AG04450 (cell line): ENCODE measurements at regions not wholly inside any gene's neighbourhood (a gene's known extent, or its start where the extent isn't known, plus 50 kb on each side); places are given as distances from the start of the nearest gene placed in this dataset.

Experiments used
- CTCF ChIA-PET: fragments of 300-600, 350-600 bp; formaldehyde crosslinking; extraction: SDS; loops from one replicate; lab custom pipeline; 2022; ENCODE audit warnings: antibody characterized with exemption, inconsistent platforms; lab: Charles Lee
- POLR2A ChIA-PET: fragments of 350-600 bp; formaldehyde crosslinking; extraction: SDS; loops from one replicate; lab custom pipeline; 2021; ENCODE audit warnings: antibody characterized with exemption, inconsistent platforms; lab: Yijun Ruan, JAX
- DNase-seq: peaks from one replicate; pipeline ENCODE4 v3.0.0-alpha.2; 2011; ENCODE audit warnings: low read depth, low spot score
- H3K27ac ChIP-seq: one replicate; pipeline ENCODE4 v1.5.1; 2012; ENCODE audit warnings: low read depth, low read length, control low read depth
- H3K27me3 ChIP-seq: one replicate; pipeline ENCODE4 v1.6.0; 2012; ENCODE audit warnings: low read length; ENCODE audit not compliant: control insufficient read depth, insufficient read depth
- H3K4me3 ChIP-seq: 2 replicates; pipeline ENCODE4 v1.5.1; 2011; ENCODE audit warnings: mild to moderate bottlenecking, low read depth, low read length, control low read depth
- H3K9me3 ChIP-seq: 2 replicates; pipeline ENCODE4 v1.5.1; 2012; ENCODE audit warnings: low read length; ENCODE audit not compliant: control insufficient read depth, insufficient read depth
- TF ChIP-seq, protein P1 (sequence below): IDR thresholded peaks from 2 replicates; pipeline ENCODE4 v1.5.1; 2011; ENCODE audit warnings: low read depth, low read length, control low read depth, inconsistent platforms

DNA sequence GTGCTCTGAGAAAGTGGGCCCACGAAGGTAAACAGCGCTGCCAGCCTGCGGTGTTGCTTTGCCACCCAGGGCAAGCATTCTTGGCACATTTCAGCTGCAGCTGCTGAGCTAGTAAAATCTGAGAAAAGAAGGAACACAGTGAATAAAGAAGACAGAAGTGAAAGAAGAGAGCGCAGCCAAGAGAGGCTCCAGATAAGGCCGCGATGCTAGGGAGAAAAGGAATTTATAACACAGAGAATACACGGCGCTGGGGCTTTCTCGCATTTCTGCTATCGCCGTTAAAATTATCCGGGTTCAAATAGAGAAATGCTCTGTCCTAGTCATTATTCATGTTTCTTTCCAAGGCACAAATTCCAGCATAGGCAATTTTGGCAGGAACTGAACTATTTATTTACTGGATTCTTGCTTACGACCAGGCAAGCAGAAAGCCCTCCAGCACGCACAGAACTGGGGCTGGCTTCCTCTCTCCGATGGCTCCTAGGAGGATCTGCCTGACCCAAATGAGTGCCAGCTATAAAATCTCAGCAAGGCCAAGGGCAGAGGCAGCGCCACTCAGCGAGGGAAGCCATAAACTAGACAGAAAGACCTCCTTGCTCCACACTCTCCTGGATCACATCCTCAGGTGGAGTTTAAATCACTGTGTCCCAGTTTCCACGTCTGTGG is 111.2 kb downstream of the ATPSCKMT start:
- Histone ChIP-seq H3K9me3 (peaks cover 2% of the 10 kb centered on the region; the same call in 1 of the 2 replicates), H3K4me3 (no peak overlapping the region), H3K27ac (no peak overlapping the region), H3K27me3 (no peaks in the 10 kb centered on the region)
- TF ChIP-seq, protein P1, sequence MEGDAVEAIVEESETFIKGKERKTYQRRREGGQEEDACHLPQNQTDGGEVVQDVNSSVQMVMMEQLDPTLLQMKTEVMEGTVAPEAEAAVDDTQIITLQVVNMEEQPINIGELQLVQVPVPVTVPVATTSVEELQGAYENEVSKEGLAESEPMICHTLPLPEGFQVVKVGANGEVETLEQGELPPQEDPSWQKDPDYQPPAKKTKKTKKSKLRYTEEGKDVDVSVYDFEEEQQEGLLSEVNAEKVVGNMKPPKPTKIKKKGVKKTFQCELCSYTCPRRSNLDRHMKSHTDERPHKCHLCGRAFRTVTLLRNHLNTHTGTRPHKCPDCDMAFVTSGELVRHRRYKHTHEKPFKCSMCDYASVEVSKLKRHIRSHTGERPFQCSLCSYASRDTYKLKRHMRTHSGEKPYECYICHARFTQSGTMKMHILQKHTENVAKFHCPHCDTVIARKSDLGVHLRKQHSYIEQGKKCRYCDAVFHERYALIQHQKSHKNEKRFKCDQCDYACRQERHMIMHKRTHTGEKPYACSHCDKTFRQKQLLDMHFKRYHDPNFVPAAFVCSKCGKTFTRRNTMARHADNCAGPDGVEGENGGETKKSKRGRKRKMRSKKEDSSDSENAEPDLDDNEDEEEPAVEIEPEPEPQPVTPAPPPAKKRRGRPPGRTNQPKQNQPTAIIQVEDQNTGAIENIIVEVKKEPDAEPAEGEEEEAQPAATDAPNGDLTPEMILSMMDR: no peak
- no peak for DNase-seq
- ChIA-PET POLR2A (no interaction called here), CTCF (no interaction called here)

DNA sequence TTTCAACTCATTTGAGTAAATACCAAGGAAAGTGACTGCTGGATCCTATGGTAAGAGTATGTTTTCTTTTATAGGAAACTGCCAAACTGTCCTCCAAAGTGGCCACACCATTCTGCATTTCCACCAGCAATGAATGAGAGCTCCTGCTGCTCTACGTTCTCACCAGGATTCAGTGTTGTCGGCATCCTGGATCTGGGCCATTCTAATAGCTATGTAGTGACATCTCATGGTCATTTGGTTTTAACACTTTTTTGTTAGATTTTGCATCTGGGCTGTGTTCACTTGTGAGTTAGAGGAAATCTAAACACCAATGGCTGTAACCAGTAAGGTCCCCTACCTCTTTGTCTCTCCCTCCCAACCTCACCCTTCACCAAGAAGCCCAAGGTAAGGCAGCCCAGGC is 115.9 kb downstream of the ATPSCKMT start:
- ChIA-PET POLR2A (no interaction called here), CTCF (interaction anchor here (0.5 kb wide), 1 partner anchor 1149 kb away, joined by 3 read pairs; no protein-coding TSS in a partner anchor)

DNA sequence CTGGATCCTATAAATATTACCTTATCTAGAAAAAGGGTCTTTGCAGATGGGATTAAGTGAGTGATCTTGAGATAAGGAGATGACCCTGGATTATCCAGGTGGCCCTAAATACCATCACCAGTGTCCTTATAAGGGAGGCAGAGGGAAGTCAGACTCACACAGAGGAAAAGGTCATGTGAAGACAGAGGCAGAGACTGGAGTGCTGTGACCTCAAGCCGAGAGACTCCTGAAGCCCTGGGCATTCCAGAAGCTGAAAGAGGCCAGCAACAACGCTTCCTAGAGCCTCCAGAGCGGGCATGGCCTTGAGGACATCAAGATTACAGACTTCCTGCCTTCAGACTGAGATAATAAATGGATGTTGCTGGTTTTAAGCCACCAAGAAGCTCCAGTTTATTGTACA is 118.8 kb downstream of the ATPSCKMT start:
- CTCF ChIA-PET: no interaction called here
- TF ChIP-seq, protein P1: no peak
- Histone ChIP-seq H3K27me3 (no peaks in the 10 kb centered on the region), H3K27ac (no peak overlapping the region), H3K9me3 (no peaks in the 10 kb centered on the region), H3K4me3 (no peak overlapping the region)
- no peak for DNase-seq
- POLR2A ChIA-PET: interaction anchor here (0.7 kb wide), 1 partner anchor 222 kb away, joined by 8 read pairs; no protein-coding TSS in a partner anchor

More for the DNA sequence above, 115.9 kb downstream of the ATPSCKMT start:
- Histone ChIP-seq H3K4me3 (no peak overlapping the region), H3K9me3 (no peaks in the 10 kb centered on the region), H3K27ac (no peak overlapping the region), H3K27me3 (no peaks in the 10 kb centered on the region)
- no peak for DNase-seq
- TF ChIP-seq, protein P1: no peak

DNA sequence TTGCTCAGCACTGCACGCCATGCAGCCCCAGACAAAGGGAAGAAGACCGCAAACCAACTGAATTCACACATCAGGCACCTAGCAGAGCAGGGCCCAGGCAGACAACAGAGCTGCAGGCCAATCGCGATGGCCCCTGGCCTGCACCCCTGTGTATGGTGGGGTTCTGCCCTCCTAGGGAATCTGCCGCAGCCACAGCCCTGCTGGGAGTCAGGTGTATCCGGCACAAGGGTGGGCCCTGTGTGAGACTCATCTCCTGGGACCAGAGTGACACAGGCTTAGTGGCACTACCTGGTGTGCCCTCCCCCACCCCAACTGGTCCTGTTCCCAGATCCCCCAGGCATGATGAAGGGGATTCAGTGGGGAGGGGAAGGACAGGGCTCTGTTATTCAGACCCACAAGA is 122.8 kb downstream of the ATPSCKMT start:
- Histone ChIP-seq H3K27me3 (no peaks in the 10 kb centered on the region), H3K27ac (no peak overlapping the region), H3K9me3 (no peaks in the 10 kb centered on the region), H3K4me3 (no peak overlapping the region)
- TF ChIP-seq, protein P1: no peak
- POLR2A ChIA-PET: no interaction called here
- DNase-seq: no peak
- CTCF ChIA-PET: no interaction called here

DNA sequence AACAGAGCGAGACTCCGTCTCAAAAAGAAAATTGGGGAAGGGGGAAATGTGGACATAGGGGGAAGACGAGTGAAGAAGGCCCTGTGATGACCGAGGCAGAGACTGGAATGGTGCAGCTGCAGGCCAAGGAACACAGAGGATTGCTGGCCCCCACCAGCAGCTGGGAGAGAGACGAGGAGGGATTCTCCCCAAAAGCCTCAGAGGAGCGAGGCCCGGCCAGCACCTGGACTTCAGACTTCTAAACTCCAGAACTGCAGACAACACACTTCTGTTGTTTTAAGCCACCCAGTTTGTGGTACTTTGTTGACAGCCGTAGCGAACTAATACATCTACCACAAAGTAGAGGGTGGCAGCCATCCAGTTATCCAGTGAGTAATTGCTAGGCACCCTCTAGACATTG is 124.6 kb downstream of the ATPSCKMT start:
- no peaks in the 10 kb centered on the region for H3K27me3 ChIP-seq
- no peak for DNase-seq
- H3K9me3 ChIP-seq: no peaks in the 10 kb centered on the region
- TF ChIP-seq, protein P1: no peak
- CTCF ChIA-PET: no interaction called here
- no peak overlapping the region for H3K27ac ChIP-seq
- POLR2A ChIA-PET: no interaction called here
- H3K4me3 ChIP-seq: no peak overlapping the region
